Hematopoietic multipotent progenitor cell treated with erythropoietin and hydrocortisone succinate and interleukin-3 and kit ligand, for 6 days (in vitro differentiated cells): ENCODE measurements at regions not wholly inside any gene's neighbourhood (a gene's known extent, or its start where the extent isn't known, plus 50 kb on each side); places are given as distances from the start of the nearest gene placed in this dataset.

Experiments
- DNase-seq: peaks from one replicate; pipeline ENCODE4 v3.0.0-alpha.2; 2015

DNA sequence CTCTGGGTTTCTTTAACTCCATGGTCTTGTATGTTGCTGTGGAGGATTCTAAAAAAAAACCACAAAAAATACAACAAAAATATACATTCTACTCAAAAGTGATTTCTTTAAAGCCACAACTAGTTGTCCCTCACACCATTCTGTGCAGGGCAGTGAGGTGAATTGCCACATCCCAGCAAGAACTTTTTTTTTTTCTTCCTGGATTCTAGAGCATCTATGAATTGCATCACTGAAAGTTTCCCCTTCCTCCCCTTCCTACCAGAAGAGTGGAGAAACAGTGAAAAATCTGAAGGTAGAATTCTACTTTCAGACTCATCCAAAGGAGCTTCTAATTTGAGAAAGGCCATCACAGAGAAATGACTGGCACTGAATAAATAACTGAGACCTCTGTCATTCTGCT lies 395.3 kb downstream of the AEBP2 start:
- DNase-seq = no peak

- no peak for DNase-seq
Observed at GRCh38 chr12:19836056-19836455, 396.8 kb downstream of the AEBP2 start.

DNA sequence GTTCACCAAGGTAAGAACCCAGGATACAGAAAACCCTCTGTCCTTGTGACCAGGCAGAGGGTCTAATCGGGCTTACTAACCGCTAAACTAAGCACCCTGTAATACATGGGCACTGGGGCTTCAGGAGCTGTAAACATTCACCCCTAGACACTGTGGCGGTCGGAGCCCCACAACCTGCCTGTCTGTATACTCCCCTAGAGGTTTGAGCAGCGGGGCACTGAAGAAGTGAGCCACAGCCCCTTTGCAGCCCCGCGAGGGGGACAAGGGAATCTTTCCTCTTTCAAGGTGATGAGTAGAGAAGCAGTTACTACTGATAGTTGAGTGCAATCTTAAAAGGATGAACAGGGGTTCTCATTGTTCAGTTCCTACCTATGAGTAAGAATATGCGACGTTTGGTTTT lies 397.2 kb downstream of the AEBP2 start:
- DNase-seq = no peak

- DNase-seq = no peak
Observed at GRCh38 chr12:19837543-19837942, 398.3 kb downstream of the AEBP2 start.

GRCh38 chr12:19841451-19841850 lies 402.2 kb downstream of the AEBP2 start:
- no peak for DNase-seq

- DNase-seq = no peak
Observed at GRCh38 chr12:19842116-19842515, 402.8 kb downstream of the AEBP2 start.

DNA sequence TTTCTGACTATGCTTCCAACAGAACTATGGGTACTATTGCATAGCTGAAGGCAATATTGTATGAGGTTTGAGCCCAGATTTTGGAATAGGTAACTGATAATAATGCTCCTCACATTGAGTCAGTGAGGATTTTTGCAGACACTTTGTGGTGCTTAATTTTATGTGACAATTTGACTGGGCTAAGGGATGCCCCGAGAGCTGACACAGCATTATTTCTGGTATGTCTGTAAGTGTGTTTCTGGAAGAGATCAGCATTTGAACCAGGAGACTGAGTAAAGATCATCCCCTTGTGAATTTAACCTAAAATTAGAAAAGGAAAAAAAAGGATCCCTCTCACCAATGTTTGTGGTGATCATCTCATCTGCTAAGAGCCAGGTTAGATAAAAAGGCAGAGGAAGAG lies 404.9 kb downstream of the AEBP2 start:
- DNase-seq = no peak

DNA sequence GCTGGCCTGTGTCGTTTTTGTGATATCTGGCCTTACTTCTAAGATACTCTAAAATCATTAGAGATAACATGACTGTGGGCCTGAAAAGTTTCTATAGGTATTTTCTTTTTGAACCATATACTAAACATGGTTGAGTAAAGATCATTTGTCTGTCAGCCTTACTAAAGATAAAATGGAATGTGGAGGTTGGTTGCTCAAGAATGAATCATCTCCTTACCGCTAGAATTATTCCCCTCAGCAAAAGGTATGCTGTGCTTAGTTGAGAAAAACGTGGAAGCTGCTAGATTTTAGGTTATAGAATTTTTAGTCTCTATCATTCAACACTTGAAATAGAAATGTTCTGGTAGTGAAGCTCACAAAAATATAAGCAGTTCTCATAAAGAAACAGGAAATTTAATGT lies 407.3 kb downstream of the AEBP2 start:
- DNase-seq = no peak

GRCh38 chr12:19847294-19848059 lies 408.2 kb downstream of the AEBP2 start:
- DNase-seq = peak; percentile 29

GRCh38 chr12:19848421-19848820 lies 409.1 kb downstream of the AEBP2 start:
- DNase-seq = peak; percentile 17

- DNase-seq = no peak
Observed at GRCh38 chr12:19849208-19849607, 409.9 kb downstream of the AEBP2 start.

DNA sequence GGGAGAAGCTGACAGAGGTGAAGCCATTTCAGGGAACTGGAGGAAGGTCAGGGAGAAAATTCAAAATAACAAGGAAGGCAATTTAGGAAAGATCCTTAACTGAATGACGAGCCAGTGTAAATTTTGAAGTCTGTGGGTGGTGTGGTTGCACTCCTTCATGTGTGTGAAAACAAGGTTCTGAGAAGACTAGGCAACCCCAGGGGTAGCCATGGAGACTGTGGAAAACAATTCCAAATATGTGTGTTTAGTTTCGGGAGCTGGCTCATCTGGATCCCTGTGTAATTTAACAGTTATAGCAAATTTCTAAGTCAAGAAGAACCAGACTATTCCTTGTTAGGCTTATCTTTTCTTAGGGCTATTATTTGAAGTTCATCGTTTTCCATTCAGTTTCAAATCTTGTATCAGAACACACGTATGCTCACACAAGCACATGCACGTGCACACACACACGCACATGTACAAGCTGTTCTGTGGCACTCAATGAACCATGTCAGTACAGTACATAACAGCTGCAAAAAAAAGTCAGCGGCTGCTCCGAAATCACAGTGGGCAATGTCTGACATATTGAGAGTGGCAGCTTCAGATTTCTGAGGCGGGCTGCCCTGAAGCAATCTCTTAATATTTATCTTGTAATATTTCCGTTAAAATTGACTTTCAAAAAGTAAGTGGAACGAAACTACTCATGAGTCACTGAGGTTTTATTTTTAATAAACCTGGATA lies 411.2 kb downstream of the AEBP2 start:
- no peak for DNase-seq

- DNase-seq = no peak
Observed at GRCh38 chr12:19852100-19852855, 413.0 kb downstream of the AEBP2 start.

DNA sequence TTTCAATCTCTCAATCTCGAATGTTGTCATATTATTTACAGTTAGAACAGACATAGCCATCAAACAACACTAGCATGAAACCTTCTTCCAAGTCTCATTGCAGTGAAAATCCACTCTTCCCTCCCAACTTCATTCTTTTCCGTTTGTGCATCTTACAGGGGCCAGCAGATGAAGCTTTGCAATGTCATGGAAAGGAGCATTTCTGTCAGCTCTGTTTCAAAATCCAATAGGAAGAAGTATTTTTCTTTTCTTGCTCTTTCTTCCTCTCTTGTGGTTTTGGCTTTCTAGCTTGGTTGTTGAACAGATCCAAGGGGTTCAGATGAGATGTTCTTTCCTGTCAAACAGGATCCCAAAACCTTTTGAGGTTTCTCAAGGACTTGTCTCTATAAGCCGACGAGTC lies 416.6 kb downstream of the AEBP2 start:
- DNase-seq = no peak

- peak; percentile 30 for DNase-seq
Observed at GRCh38 chr12:19856389-19856788, 417.1 kb downstream of the AEBP2 start.

DNA sequence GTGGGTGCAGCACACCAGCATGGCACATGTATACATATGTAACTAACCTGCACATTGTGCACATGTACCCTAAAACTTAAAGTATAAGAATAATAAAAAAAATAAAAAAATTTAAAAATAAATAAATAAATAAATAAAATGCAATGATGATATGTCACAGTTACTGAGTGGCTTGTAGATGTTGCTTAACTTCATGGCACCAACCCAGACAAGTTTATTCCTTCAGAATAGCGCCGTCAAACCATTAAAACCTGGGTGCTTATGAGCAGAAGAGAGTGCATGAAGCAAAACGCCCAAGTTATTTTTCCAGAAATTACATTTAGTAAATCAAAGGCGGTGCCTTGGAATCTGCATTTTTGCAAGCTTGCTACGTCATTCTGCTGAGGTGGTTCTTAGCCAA lies 417.9 kb downstream of the AEBP2 start:
- no peak for DNase-seq

GRCh38 chr12:19867151-19867550 lies 427.9 kb downstream of the AEBP2 start:
- no peak for DNase-seq

- no peak for DNase-seq
Observed at GRCh38 chr12:19867970-19868369, 428.7 kb downstream of the AEBP2 start.

DNA sequence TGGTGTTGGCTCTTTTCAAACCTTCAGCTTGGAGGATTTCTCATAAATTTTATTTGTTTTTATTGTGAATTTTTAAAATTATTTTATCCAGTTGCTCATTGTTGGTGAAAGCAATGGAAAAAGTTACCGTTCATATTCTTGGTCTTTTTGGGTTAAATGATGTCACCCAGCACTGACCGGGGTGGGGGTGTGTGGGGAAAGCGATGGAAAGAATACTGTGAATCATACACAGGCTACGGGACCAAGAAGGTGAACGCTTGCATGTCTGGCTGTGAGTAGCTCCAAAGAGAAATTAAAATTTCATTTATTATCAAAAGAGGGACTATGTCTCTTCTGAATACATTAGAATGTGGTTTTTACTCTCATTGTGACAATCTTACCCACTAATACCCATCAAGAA lies 430.1 kb downstream of the AEBP2 start:
- DNase-seq = no peak

GRCh38 chr12:19872621-19873540 lies 433.6 kb downstream of the AEBP2 start:
- no peak for DNase-seq

GRCh38 chr12:19880076-19880475 lies 440.8 kb downstream of the AEBP2 start:
- DNase-seq = no peak

GRCh38 chr12:19880721-19881120 lies 441.4 kb downstream of the AEBP2 start:
- DNase-seq = no peak

DNA sequence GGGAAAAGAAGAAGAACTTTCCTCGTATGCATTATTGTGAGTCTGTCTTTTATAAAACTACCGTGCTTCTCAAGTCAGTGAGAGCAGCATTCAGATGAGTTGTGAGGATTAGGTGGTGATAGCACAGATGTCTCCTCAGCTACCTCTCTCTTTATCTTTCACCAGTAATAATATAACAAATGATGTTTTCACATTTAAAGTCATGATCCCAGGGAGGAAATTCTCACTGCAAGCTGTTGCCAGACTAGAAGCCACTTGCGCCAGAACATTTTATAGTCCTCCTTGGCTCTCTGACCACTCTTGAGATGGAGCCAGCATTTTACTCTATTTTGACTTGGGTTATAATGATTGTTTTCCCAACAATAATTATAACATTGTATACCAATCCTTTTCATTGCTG lies 443.1 kb downstream of the AEBP2 start:
- DNase-seq = no peak
